ENCODE measurements at regions not wholly inside any gene's neighbourhood (a gene's known extent, or its start where the extent isn't known, plus 50 kb on each side); places are given as distances from the start of the nearest gene placed in this dataset.
"Not testable (repeated sequence)": the region's sequence is repeated elsewhere in the genome, so short reads cannot be mapped to it uniquely, and the experiment has no call there.

GRCh38 chr9:28086881-28087280, 513.6 kb upstream of the C9orf72 start:
- DNase-seq (ENCODE audit: low read depth in 2 of 2), result no peak

- no peak for DNase-seq (ENCODE audit: low read depth in 2 of 2)
These were observed 520.0 kb upstream of the C9orf72 start for GRCh38 chr9:28092981-28093936.

- DNase-seq (ENCODE audit: low read depth in 2 of 2), result no peak
These were observed 528.2 kb upstream of the C9orf72 start for GRCh38 chr9:28101509-28101908.

- DNase-seq (ENCODE audit: low read depth in 2 of 2), result no peak
These were observed 531.7 kb upstream of the C9orf72 start for GRCh38 chr9:28105001-28105400.

DNA sequence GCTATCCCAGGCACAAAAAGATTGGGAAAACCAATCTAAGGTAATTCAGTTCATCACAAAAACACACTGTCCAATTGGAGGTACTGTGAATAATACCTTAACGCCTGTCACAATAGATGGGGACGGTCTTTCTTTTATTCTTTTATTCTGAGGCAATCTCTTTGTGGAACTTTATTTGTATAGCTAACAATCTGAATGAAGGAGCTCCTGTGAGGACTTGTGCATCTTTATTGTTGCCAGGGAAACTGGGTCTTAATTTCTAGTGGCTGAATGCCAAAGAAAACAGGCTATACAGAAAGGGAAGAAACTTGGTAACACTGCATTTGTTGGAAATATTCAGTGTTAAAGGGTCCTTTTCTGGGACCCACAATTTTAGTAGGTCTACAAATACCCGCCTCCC, 546.9 kb upstream of the C9orf72 start:
- peak in 1 of 2 donors; percentile 17 for DNase-seq (ENCODE audit: low read depth in 2 of 2)

GRCh38 chr9:28120626-28121025, 547.3 kb upstream of the C9orf72 start:
- no peak for DNase-seq (ENCODE audit: low read depth in 2 of 2)

DNA sequence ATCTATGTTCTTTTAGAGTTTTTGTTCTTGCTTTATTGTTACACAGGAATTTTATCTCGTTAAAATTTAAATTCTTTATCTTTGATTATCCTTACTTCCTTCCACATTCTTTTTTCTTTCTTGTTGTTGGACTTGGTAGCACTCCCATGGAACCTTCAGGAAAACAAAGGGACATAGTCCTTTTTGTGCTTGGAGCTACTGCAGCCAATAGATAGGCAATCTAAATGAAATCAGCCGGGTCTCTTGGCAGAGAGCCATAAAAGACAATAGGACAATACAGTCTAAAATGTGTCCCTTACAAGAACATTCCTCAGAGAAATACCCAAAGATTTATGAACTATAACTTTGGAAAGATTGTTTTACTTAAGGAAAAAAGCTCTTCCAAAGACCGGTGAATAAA, 548.1 kb upstream of the C9orf72 start:
- DNase-seq (ENCODE audit: low read depth in 2 of 2), result peak in 1 of 2 donors; percentile 14

- DNase-seq (ENCODE audit: low read depth in 2 of 2), result no peak
These were observed 551.6 kb upstream of the C9orf72 start for GRCh38 chr9:28124917-28125316.

DNA sequence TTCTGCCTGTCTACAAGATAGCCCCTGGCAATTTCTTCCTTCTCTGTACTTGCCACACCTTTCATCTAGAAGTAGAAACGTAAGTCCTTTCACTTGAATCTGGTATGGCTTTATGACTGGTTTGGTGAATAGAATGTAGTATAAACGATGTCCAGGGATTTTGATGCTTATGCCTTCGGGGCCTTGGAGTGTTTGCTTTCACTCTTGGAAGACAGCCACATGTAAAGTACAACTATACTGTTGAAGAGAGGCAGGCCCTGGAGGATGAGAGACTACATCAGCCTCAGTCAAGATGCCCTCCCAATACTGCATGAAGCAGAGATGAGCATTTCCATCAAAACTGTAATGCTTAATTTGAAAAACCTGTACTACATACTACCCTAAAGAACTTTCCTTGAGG, 553.8 kb upstream of the C9orf72 start:
- DNase-seq (ENCODE audit: low read depth in 2 of 2), result no peak

GRCh38 chr9:28134446-28134976, 561.2 kb upstream of the C9orf72 start:
- no peak for DNase-seq (ENCODE audit: low read depth in 2 of 2)

DNA sequence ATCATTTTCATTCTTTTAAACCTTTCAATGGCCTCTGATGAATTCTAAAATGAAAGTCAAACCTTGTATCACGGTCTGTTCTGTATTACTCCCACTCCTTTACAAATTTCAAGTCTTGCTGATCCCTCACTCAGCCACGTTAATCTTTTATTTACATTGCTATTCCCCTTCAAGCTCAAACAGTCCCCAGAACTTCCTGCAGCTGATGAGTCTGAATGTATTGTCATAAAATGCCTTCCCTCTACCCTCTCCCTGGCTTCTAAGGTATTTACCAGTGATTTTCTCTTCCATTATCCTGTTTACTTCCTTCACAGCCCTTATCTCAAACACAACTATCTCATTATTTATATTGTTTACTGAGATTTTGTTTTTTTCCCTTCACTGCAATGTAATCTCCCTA, 562.3 kb upstream of the C9orf72 start:
- DNase-seq (ENCODE audit: low read depth in 2 of 2), result peak in 1 of 2 donors; percentile 2

- DNase-seq (ENCODE audit: low read depth in 2 of 2), result no peak
These were observed 562.8 kb upstream of the C9orf72 start for GRCh38 chr9:28136113-28136512.

DNA sequence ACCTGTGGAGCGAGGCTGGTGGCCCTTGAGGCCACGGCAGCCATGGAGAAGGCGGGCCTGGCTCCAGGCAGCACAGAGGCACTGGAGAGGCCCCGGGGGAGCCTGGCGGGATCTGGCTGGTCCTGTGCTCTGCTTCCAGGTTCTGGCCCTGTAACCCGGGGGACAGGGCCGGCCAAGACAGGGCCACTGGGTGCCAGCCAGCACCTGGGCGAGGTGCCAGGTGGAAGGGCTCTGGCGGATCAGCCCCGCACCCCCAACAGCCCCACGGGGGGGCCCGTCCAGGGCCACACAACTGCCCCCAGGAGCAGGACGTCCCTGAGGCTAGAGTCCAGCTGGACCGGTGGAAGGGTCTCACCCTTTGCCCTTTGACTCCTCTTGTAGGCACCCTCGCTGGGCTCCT, 574.1 kb upstream of the C9orf72 start:
- DNase-seq (ENCODE audit: low read depth in 2 of 2), result not testable (repeated sequence)

GRCh38 chr9:28147923-28148597, 574.8 kb upstream of the C9orf72 start:
- DNase-seq (ENCODE audit: low read depth in 2 of 2), result not testable (repeated sequence)

DNA sequence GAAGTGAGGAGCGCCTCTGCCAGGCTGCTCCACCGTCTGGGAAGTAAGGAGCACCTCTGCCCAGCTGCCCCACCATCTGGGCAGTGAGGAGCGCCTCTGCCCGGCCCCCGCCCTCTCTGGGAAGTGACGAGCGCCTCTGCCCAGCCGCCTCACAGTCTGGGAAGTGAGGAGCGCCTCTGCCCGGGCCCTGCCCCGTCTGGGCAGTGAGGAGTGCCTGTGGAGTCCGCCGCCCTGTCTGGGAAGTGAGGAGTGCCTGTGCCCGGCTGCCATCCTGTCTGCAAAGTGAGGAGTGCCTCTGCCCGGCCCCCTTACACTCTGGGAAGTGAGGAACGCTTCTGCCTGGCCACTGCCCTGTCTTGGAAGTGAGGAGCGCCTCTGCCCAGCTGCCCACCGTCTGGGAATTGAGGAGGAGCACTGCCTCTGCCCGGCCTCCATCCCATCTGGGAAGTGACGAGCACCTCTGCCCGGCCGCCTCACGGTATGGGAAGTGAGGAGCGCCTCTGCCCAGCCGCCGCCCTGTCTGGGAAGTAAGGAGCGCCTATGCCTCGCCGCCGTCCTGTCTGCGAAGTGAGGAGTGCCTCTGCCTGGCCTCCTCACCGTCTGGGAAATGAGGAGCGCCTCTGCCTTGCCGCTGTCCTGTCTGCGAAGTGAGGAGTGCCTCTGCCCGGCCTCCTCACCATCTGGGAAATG, 576.2 kb upstream of the C9orf72 start:
- not testable (repeated sequence) for DNase-seq (ENCODE audit: low read depth in 2 of 2)

DNA sequence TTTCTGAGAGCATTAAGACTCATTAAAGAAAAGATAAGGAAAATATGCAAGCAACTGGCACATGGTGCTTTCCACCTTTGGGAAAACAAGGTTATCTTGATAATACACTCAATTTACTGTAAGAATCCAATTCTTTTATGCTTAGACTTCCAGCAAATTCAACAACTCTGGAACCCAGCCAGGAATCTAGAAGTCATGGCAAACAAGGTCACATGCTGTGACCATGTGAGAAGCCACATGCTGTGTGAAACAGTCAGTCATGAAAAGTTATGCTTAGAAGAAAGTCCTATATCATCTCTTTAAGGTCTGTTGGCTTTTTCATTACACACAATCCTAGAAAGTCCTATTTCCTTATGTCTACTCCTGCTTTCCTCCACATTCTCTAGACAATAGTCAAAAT, 581.8 kb upstream of the C9orf72 start:
- DNase-seq (ENCODE audit: low read depth in 2 of 2), result peak in 1 of 2 donors; percentile 32

DNA sequence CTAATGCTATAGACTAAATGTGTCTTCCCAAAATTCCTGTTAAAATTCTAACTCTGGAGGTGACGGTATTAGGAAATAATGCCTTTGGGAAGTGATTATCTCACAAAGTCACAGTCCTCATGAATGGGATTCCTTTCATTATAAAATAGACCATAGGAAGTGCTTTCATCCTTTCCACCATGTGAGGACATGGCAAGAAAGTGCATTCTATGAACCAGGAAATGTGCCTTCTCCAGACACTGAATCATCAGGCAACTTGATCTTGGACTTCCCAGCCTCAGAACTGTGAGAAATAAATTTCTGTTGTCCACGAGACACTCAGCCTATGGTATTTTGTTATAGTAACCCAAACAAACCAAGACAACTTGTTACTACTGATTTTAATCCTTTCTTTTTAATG, 582.4 kb upstream of the C9orf72 start:
- DNase-seq (ENCODE audit: low read depth in 2 of 2), result peak in 1 of 2 donors; percentile 30

DNA sequence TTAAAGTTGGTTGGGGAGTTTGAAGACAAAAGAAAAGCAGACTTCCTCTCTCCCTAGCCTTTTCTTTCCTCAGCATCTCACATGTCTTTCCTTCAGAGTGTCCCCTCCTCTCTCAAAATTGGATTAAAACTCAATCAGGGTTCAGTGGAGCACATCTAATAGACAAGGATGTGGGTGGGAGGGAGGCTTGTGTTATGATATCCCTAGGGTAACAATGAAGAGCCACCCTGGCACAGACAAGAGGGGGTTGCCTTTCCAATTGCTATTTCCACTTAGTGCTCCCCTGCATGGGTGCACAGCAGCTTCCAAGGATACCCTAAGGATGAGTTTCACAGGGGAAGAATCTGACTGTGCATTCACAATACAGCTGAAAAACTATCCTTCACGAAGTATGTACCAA, 585.2 kb upstream of the C9orf72 start:
- DNase-seq (ENCODE audit: low read depth in 2 of 2), result no peak

GRCh38 chr9:28163619-28164018, 590.3 kb upstream of the C9orf72 start:
- no peak for DNase-seq (ENCODE audit: low read depth in 2 of 2)

- DNase-seq (ENCODE audit: low read depth in 2 of 2), result no peak
These were observed 592.9 kb upstream of the C9orf72 start for GRCh38 chr9:28166179-28166578.

GRCh38 chr9:28177142-28177541, 603.9 kb upstream of the C9orf72 start:
- no peak for DNase-seq (ENCODE audit: low read depth in 2 of 2)

- no peak for DNase-seq (ENCODE audit: low read depth in 2 of 2)
These were observed 604.6 kb upstream of the C9orf72 start for GRCh38 chr9:28177925-28178324.
